ENCODE measurements at regions not wholly inside any gene's neighbourhood (a gene's known extent, or its start where the extent isn't known, plus 50 kb on each side); places are given as distances from the start of the nearest gene placed in this dataset.

- TF ChIP-seq CTCF (optimal IDR thresholded peaks at IDR 0.05 in 1 of 3, IDR thresholded peaks at IDR 0.05 in 1 of 3, conservative IDR thresholded peaks at IDR 0.05 in 1 of 3; ENCODE audit: extremely low read depth in 1 of 3, insufficient read depth in 2 of 3, low read length in 3 of 3) (no peak), EZH2 (IDR thresholded peaks at IDR 0.05; ENCODE audit: low read length) (no peak)
Measured at GRCh38 chr4:8694226-8694625, 101.7 kb downstream of the CPZ start.
